ENCODE measurements at regions not wholly inside any gene's neighbourhood (a gene's known extent, or its start where the extent isn't known, plus 50 kb on each side); places are given as distances from the start of the nearest gene placed in this dataset.

- TF ChIP-seq HNF4A (CRISPR knock-in tag; IDR thresholded peaks at IDR 0.05) (no peak), DBP (CRISPR knock-in tag; IDR thresholded peaks at IDR 0.05; ENCODE audit: not compliant biosample characterization) (no peak), PAXIP1 (CRISPR knock-in tag; conservative IDR thresholded peaks at IDR 0.05) (no peak), ZNF629 (CRISPR knock-in tag; conservative IDR thresholded peaks at IDR 0.05) (no peak)
These were observed 101.2 kb upstream of the KLF3 start (continued) for GRCh38 chr4:38562751-38563198.

GRCh38 chr4:38563707-38564495 lies 100.1 kb upstream of the KLF3 start:
- H3K36me3 ChIP-seq (replicated peaks in 1 of 2; ENCODE audit: control insufficient read depth in 1 of 2, insufficient read depth in 2 of 2, low read length in 2 of 2) = no peaks in the 10 kb centered on the region
- no peaks in the 10 kb centered on the region for H3K79me2 ChIP-seq (ENCODE audit: insufficient read depth, low read length)
- no peak overlapping the region for H2AFZ ChIP-seq (ENCODE audit: low read length)
- H3K27me3 ChIP-seq (ENCODE audit: control insufficient read depth in 1 of 2, insufficient read depth in 2 of 2, low read length in 2 of 2) = no peaks in the 10 kb centered on the region
- 94% methylated on average over 9 of the region's 9 CpGs for WGBS (ENCODE audit: low lambda C conversion rate)
- no peak overlapping the region for H3K27ac ChIP-seq (ENCODE audit: extremely low read length, insufficient read depth, low read length)
- FAIRE-seq (no peak), ATAC-seq (no peak), DNase-seq (ENCODE audit: low spot score) (no peak)
- H3K4me3 ChIP-seq (replicated peaks in 1 of 3; ENCODE audit: insufficient read depth in 1 of 3, low read depth in 2 of 3, low read length in 3 of 3) = no peak overlapping the region
- no peaks in the 10 kb centered on the region for H4K20me1 ChIP-seq (ENCODE audit: insufficient read depth, low read length)
- TF ChIP-seq THYN1 (CRISPR knock-in tag; IDR thresholded peaks at IDR 0.05; ENCODE audit: borderline replicate concordance, low read depth) (no peak), ZSCAN22 (CRISPR knock-in tag; IDR thresholded peaks at IDR 0.05) (no peak), ETV6 (CRISPR knock-in tag; conservative IDR thresholded peaks at IDR 0.05) (no peak)
- no peak overlapping the region for H3K9ac ChIP-seq (ENCODE audit: insufficient read depth, low read depth, low read length)
- ChIA-PET POLR2A (no interaction called here), CTCF (ENCODE audit: low intra/inter-chr PET ratio, low total read pairs) (no interaction called here)
- no TSS peak for BruUV-seq (replicated peaks)
- peaks cover 61% of the 10 kb centered on the region for H3K4me1 ChIP-seq (ENCODE audit: insufficient read depth, low read length)
- in situ Hi-C loops (cut with HindIII; ENCODE audit: extremely low pct_ligation_motif_present, low pct_unique_long_range_greater_than_20kb) = no loop called here
- intact Hi-C loops (cut with micrococcal nuclease; ENCODE audit: unreplicated experiment) = no loop called here
- no peak overlapping the region for H3K4me2 ChIP-seq (ENCODE audit: low read depth, low read length)
- H3K9me3 ChIP-seq (ENCODE audit: low read length) = no peaks in the 10 kb centered on the region
